ENCODE measurements at regions not wholly inside any gene's neighbourhood (a gene's known extent, or its start where the extent isn't known, plus 50 kb on each side); places are given as distances from the start of the nearest gene placed in this dataset.
"Not testable (repeated sequence)": the region's sequence is repeated elsewhere in the genome, so short reads cannot be mapped to it uniquely, and the experiment has no call there.

- DNase-seq (ENCODE audit: low spot score), result no peak
These were observed 316.8 kb upstream of the RBMS1 start for GRCh38 chr2:160810406-160810805.

DNA sequence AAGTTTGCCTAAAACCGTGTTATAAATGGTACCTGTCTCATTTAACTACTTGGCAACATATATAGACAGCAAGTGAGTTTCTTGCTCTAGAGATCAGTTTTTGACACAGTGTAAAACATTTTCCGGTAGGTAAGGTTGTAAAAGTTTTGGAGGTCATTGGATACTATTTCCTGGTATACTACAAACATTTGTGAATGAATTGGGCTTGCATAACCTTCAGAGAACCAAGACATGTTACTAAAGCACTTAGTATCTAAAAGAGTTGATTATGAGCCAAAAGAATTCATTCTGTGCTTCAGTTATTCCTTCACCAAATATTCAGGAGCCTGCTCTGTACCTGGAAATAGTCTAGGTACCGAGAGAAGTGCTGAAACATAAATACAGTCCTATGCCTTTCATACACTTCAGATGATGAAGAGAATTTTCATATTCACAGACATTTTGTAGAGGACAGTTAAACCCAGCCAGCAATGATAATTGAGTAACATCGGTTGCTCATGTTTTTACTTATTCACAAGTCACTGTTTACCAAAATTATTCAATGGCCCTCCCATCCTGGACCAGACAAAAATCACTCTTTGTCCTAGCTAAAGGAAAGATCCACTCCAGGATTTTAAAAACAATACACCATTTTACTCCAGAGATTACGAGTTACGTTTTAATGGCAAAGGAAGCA, 319.4 kb upstream of the RBMS1 start:
- no peak for DNase-seq (ENCODE audit: low spot score)

DNA sequence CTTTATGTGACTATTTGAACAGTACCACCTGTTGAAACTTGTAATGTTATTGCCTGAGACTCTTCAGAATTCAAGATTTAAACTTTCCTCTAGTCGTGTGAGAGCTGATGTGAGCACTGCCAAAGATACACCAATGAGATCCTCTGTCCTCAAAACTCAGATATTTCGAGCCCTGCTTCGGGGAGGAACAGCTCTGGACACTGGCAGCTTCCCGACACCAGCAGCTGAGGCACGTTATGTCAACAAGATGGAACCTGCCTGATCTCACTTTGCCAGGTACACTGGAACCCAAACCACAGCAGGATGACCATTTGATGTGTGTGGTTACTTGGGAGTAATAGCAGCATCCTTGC, 319.9 kb upstream of the RBMS1 start:
- no peak for DNase-seq (ENCODE audit: low spot score)

GRCh38 chr2:160816916-160817499, 323.4 kb upstream of the RBMS1 start:
- no peak for DNase-seq (ENCODE audit: low spot score)

GRCh38 chr2:160820691-160821090, 327.1 kb upstream of the RBMS1 start:
- DNase-seq (ENCODE audit: low spot score), result no peak

GRCh38 chr2:160822006-160822405, 328.4 kb upstream of the RBMS1 start:
- DNase-seq (ENCODE audit: low spot score), result no peak

GRCh38 chr2:160825433-160825832, 331.8 kb upstream of the RBMS1 start:
- no peak for DNase-seq (ENCODE audit: low spot score)

DNA sequence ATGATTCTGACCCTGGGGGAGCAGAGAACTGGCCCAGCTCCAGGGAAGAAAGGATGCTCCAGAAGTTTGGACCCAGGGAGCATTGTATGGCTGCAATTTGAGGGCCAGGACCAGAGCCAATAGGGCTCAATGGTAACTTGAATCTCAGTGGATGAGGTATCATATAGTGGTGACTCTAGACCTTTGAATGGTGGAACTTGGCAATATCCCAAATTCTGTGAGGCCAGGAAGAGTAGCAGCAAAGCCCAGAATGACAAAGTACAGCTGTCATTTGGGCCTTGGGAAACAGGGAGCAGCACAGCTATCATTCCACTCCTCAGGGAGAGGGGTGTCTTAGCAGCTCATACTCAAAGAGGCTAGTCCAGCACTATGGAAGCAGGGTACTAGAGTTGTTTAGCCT, 332.9 kb upstream of the RBMS1 start:
- DNase-seq (ENCODE audit: low spot score), result no peak

- no peak for DNase-seq (ENCODE audit: low spot score)
These were observed 332.2 kb upstream of the TANK start for GRCh38 chr2:160828076-160828475.

GRCh38 chr2:160832381-160832780, 327.8 kb upstream of the TANK start:
- not testable (repeated sequence) for DNase-seq (ENCODE audit: low spot score)

GRCh38 chr2:160835166-160835565, 325.1 kb upstream of the TANK start:
- DNase-seq (ENCODE audit: low spot score), result no peak

GRCh38 chr2:160836755-160837154, 323.5 kb upstream of the TANK start:
- no peak for DNase-seq (ENCODE audit: low spot score)

DNA sequence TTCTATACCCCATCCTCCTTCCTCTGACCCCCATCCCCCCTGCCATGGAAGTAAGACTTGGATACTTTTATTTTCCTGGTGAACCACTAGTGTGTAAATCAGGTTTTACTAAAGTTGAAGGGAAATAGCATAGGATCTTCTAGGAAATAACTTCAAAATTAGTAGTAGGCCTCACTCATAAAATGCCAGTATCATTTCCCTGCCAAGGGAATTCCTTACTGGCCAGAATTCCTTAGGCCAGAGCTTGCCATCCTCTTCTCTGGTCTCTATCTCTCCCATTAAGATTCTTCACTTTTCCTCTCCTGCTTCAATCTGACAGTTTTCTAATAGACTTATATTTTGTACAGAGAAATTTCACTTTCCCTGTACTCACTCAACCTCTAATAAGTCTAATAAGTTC, 322.8 kb upstream of the TANK start:
- DNase-seq (ENCODE audit: low spot score), result no peak

DNA sequence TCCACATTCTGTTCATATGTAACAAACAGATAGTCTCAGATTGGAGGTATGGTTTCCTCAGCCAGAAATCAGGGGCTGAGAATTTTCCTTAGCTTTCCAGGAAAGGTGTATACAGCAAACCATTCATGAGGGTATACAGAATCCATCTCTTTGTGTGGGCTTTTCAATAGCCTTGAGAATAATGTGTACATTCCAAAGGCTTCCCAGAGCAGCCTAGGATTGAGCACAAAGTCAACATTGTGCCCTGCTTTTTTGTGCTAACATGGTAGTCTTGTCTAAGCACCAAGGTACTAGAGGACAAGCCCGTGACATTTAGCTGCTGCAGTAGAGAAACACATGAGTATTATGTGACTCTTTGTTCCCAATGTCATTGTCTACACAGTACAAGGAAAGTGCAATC, 322.1 kb upstream of the TANK start:
- DNase-seq (ENCODE audit: low spot score), result no peak

DNA sequence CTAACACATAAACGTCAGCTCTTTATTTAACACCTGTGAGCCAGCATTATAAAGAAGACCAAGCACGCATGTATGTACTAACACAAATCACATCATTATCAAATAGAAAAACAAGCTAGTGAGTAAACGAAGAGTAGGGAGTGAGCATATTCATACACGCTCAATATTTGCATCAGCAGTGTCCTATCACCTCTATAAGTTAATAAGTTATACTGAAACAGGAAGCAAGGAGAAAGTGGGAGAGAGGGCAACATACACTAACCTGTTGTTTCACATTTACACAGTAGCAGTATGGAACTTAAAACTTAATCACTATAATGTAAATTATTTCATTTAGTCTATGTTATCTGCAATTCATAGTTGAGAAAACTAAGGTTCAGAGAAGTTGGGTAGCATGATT, 321.5 kb upstream of the TANK start:
- no peak for DNase-seq (ENCODE audit: low spot score)

DNA sequence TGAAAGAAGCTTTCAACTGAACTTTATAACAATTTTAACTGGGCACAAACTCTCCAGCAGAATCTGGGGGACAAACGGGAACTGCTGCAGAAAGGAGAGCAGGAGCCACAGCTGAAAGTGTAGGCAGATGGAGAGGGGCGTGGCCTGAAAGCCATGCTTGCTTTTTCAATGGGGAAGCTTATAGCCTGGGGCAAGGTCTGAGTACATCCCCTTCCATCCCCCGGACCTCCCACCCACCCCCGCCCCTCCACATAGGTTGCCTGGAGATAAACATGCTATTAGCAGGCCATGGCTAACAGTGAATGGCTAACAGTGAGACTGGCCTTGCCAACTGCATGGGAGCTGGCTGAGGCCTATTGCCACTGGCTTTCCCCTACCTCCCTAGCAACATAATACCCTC, 317.9 kb upstream of the TANK start:
- no peak for DNase-seq (ENCODE audit: low spot score)

DNA sequence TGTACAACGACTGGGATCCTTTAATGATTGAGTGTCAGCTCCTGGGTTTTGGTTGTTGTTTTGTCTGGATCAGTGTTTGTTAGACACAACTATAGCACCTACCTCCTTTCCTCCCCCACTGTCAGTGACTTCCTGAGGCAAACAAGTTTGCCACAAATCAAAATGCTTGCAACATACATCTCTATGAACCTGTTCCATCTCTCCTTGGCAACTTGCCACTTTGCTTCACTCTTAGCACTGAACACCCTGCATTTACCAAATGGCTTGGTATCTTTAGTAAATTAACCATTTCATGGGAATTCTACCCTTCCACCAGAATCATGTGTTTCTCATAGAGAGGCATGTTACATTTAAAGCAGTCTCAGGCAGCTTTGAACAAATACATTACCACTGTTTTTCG, 301.1 kb upstream of the TANK start:
- no peak for DNase-seq (ENCODE audit: low spot score)

DNA sequence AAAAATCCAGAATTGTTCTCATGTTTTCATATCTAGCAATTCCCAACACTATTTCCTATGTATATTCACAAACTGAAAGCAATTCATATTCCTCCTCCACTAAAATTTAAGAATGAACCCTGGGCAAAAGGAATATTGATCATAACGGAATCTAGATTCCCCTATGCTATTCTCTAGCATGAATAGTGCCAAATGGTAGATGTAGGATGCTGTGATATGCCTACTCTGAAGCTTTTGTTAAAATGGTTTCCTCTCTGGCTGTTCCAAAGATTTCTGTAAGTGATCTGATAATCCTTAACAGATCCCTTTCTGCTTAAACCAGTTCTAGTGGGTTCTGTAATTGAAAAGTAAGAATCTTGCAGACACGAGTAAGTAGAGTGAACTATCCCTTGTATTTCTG, 298.0 kb upstream of the TANK start:
- DNase-seq (ENCODE audit: low spot score), result no peak

GRCh38 chr2:160868891-160869290, 291.3 kb upstream of the TANK start:
- DNase-seq (ENCODE audit: low spot score), result no peak

DNA sequence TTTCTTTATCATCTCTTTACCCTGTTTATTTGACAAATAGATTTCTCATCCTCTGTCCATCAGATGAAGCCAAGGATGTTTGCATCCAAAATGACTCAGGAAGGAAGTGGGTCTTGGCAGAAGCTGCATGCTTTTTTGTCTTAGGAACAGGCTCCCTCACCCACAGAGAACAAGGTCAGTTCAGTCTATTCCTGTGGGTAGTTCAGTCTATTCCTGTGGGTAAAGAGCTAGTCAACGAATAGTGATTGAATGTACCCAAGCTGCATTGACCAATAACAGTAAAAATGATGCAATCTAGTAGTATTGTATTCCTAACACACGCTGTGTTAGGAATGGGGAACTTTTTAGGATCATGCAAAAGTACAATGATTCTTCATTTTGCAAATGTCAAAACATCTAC, 290.8 kb upstream of the TANK start:
- no peak for DNase-seq (ENCODE audit: low spot score)

GRCh38 chr2:160870729-160871465, 289.3 kb upstream of the TANK start:
- no peak for DNase-seq (ENCODE audit: low spot score)

DNA sequence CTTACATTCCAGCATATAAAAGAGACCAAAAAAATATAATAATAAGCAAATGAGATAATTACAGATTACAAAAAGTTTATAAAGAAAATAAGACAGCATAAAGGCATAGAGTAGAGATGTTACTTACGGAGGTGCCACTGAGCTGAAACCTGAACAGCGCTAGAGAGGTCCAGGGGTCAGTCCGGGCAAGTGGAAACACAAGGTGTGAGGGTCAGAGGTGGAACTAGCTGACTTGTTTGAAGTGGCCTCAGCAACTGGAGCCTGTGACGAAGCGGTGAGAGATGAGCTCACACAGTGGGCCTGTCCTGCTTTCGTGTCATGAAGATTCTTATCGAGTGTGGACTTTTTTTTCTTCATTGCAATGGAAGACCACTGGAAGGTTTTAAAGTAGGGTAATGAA, 288.3 kb upstream of the TANK start:
- no peak for DNase-seq (ENCODE audit: low spot score)

DNA sequence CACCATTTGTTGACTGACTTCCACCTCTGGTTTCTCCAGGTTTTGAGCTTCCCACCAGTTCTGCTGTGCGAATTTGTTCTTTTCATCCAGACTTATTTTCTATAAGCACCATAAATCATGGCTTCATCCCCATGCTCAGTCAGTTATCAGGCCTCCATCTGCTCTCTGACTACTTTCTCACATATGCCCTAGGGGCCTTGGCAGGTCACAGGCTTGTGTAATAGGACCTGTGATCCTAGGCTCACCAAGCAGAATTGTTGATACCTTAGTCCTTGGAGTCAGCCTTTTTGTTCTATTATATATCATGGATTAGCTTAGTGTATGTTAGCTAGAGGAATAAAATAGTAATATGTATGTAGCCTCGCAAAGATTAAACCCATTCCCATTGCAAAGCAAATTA, 284.2 kb upstream of the TANK start:
- DNase-seq (ENCODE audit: low spot score), result no peak

GRCh38 chr2:160876765-160877164, 283.5 kb upstream of the TANK start:
- DNase-seq (ENCODE audit: low spot score), result no peak
